ENCODE measurements at regions not wholly inside any gene's neighbourhood (a gene's known extent, or its start where the extent isn't known, plus 50 kb on each side); places are given as distances from the start of the nearest gene placed in this dataset.

GRCh38 chr6:21694168-21694567, 100.6 kb downstream of the SOX4 start:
- H3K9ac ChIP-seq (ENCODE audit: low read length): no peak overlapping the region
- TF ChIP-seq EZH2 (IDR thresholded peaks at IDR 0.05; ENCODE audit: borderline replicate concordance, low read length): no peak
- TF ChIP-seq CTCF (IDR thresholded peaks at IDR 0.05; ENCODE audit: low read length): no peak
- H3K4me2 ChIP-seq (ENCODE audit: low read length): no peak overlapping the region

GRCh38 chr6:21707524-21708319, 114.2 kb downstream of the SOX4 start:
- Histone ChIP-seq H3K36me3 (ENCODE audit: insufficient read depth, low read length) (no peaks in the 10 kb centered on the region), H3K79me2 (ENCODE audit: insufficient read depth, low read length) (no peaks in the 10 kb centered on the region), H3K9me3 (ENCODE audit: low read length) (no peaks in the 10 kb centered on the region), H3K9me2 (ENCODE audit: low read depth, low read length) (no peaks in the 10 kb centered on the region), H3K27me3 (ENCODE audit: insufficient read depth, low read length) (no peaks in the 10 kb centered on the region), H3K9ac (ENCODE audit: low read length) (no peak overlapping the region), H3K27ac (ENCODE audit: low read depth, low read length, poor library complexity, severe bottlenecking) (no peak overlapping the region), H2AFZ (ENCODE audit: low read length) (no peak overlapping the region), H4K20me1 (ENCODE audit: insufficient read depth, low read length) (no peaks in the 10 kb centered on the region), H3K4me2 (ENCODE audit: low read length) (no peak overlapping the region), H3K4me1 (ENCODE audit: insufficient read depth, low read length, severe bottlenecking) (no peaks in the 10 kb centered on the region), H3F3A (ENCODE audit: insufficient read depth, low read length) (no peaks in the 10 kb centered on the region), H3K4me3 (ENCODE audit: low read depth, low read length, poor library complexity, severe bottlenecking) (no peak overlapping the region)
- TF ChIP-seq EZH2 (IDR thresholded peaks at IDR 0.05; ENCODE audit: borderline replicate concordance, low read length) (no peak), CTCF (IDR thresholded peaks at IDR 0.05; ENCODE audit: low read length) (no peak)

More at GRCh38 chr6:21694168-21694567, 100.6 kb downstream of the SOX4 start:
- no peaks in the 10 kb centered on the region for H4K20me1 ChIP-seq (ENCODE audit: insufficient read depth, low read length)
- no peak overlapping the region for H2AFZ ChIP-seq (ENCODE audit: low read length)
- no peaks in the 10 kb centered on the region for H3K4me1 ChIP-seq (ENCODE audit: insufficient read depth, low read length, severe bottlenecking)
- H3K36me3 ChIP-seq (ENCODE audit: insufficient read depth, low read length): no peaks in the 10 kb centered on the region
- H3K79me2 ChIP-seq (ENCODE audit: insufficient read depth, low read length): no peaks in the 10 kb centered on the region
- no peaks in the 10 kb centered on the region for H3K9me3 ChIP-seq (ENCODE audit: low read length)
- 0 out of 2 replicates have a peak, but pooled peaks cover 3% of the 10 kb centered on the region for H3K27me3 ChIP-seq (ENCODE audit: insufficient read depth, low read length)
- H3F3A ChIP-seq (ENCODE audit: insufficient read depth, low read length): no peaks in the 10 kb centered on the region
- no peak overlapping the region for H3K4me3 ChIP-seq (ENCODE audit: low read depth, low read length, poor library complexity, severe bottlenecking)
- H3K9me2 ChIP-seq (ENCODE audit: low read depth, low read length): no peaks in the 10 kb centered on the region
- H3K27ac ChIP-seq (ENCODE audit: low read depth, low read length, poor library complexity, severe bottlenecking): no peak overlapping the region

- Histone ChIP-seq H3K9me3 (ENCODE audit: low read length) (no peaks in the 10 kb centered on the region), H3K9ac (ENCODE audit: low read length) (no peak overlapping the region), H3K4me1 (ENCODE audit: insufficient read depth, low read length, severe bottlenecking) (no peaks in the 10 kb centered on the region), H3K36me3 (ENCODE audit: insufficient read depth, low read length) (no peaks in the 10 kb centered on the region), H3K9me2 (ENCODE audit: low read depth, low read length) (no peaks in the 10 kb centered on the region), H2AFZ (ENCODE audit: low read length) (no peak overlapping the region), H3K27ac (ENCODE audit: low read depth, low read length, poor library complexity, severe bottlenecking) (no peak overlapping the region), H3F3A (ENCODE audit: insufficient read depth, low read length) (no peaks in the 10 kb centered on the region), H3K4me3 (ENCODE audit: low read depth, low read length, poor library complexity, severe bottlenecking) (no peak overlapping the region), H3K27me3 (ENCODE audit: insufficient read depth, low read length) (no peaks in the 10 kb centered on the region), H3K79me2 (ENCODE audit: insufficient read depth, low read length) (no peaks in the 10 kb centered on the region), H3K4me2 (ENCODE audit: low read length) (no peak overlapping the region), H4K20me1 (ENCODE audit: insufficient read depth, low read length) (no peaks in the 10 kb centered on the region)
- TF ChIP-seq CTCF (IDR thresholded peaks at IDR 0.05; ENCODE audit: low read length): no peak
- TF ChIP-seq EZH2 (IDR thresholded peaks at IDR 0.05; ENCODE audit: borderline replicate concordance, low read length): no peak
These were observed 114.7 kb downstream of the SOX4 start for GRCh38 chr6:21708320-21708580.

All from OCI-LY1 (cell line).